ENCODE measurements at regions not wholly inside any gene's neighbourhood (a gene's known extent, or its start where the extent isn't known, plus 50 kb on each side); places are given as distances from the start of the nearest gene placed in this dataset.
"Not testable (repeated sequence)": the region's sequence is repeated elsewhere in the genome, so short reads cannot be mapped to it uniquely, and the experiment has no call there.

DNA sequence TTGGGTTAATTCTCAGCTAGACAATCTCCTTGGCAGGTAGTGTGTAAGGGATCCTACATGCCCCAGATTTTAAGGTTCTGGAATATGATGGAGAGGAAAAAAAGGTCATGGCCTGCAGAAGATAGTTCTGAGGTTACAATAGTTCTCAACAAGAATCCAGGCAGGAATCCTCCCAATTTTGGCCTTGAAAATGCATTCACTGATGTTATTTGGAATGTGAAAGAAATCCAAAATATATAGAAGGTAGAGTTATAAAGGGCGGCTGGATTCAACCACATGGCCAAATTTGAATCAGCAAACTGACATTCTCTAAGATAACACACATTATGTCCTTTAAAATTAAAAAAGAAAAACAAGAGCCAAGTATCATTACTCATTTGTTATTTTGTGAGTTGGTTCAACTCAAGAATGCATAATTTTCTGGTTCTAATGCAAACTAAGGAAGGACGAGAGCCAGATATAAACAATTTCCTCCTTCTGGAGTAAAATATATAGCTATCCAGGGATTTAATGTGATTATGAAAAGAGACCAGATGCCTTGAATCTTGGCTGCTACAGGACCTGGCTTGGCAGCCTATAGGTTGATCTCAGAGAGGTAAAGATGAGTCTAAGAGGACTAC lies 177.0 kb upstream of the G2E3 start:
- no peak for DNase-seq

DNA sequence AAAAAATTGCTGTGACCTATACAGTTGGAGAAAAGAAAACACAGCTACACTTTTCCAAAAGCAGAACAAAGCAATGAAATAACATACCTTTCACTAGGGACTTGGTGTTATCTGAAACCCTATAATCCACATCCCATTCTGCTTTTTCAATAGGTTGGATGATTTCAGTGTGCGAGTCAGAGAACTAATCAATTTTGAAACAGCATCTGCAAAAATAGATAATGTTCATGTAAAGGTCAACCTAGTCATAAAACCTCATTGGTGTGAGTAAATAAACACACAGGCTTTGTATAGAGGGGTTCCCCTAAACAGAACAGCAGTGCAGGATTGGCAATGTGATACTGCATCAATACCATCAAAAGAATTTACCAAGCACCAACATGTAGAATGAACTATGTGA lies 173.0 kb upstream of the G2E3 start:
- no peak for DNase-seq

DNA sequence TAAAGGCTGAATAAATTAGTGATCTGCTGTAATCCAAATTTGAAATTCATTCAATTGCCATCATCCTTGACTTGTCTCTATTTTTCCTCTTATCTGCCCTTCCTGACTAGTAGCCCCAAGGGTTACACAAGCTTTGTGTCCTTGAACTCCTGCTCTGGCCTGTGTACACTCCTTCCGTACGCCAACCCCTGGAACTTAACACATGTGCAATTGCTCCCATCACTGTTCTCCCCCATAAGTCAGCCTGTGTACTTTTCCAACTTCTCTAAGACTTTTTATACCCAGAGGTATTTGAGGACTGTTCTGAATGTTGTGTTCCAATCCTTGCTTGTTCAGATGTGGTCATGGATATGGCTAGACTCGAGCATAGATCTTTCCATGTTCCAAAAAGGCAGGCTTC lies 171.1 kb upstream of the G2E3 start:
- no peak for DNase-seq

DNA sequence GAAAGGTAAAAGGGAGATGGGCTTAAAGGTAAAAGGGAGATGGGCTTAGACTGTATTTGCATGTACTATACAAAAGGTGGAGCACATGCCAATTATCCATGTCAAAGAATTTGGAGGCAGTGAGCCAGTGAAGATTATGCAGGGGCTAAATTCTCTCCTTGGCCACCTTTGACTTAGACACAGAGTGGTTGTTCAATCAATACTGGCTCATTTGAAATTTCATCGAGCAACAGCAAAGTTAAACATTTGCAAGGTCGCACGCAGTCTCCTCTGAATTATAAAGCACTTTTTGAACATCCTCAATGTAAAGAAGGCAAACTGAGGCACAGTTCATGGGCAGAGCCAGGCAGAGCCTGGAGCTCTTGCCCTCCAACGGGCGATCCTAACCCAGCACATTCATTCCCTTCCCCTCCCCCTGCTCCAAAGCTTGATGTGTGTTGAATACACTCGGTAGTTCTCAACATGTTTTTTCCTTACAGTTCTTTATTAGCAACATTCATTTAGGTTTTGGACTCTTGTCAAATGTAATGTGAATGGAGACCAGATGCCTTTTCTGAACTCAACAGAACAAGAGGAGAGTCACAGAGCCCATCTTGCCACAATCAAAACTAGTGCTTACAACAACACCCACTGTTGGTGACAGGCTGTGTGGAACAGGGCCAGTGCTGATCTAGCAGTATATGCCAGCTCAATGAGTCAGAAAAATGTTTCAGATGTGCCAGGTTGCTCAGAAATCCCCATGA lies 169.7 kb upstream of the G2E3 start:
- no peak for DNase-seq

DNA sequence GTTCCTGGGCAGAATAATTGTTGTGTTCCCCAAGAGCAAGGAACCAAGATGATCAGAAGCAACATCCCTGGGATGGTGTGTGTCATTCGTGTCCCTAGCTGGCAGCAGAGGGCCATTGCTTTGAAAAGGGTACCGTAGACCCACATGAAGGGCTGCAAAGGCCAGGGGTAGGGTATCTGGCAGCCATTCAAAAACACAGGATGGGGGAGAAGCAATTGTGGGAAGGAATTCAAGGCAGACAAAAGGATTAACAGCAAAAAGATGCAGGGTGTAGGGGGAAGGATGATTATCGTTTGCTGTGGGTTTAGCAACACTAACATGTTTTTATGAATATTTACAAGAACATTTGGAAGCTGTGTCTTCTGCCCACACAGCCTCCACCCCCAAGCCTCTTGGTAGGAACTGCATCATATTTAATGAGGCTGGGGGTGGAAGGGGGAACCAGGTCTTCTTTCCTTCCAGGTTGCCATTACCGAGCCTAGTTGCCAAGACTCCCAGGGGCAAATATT lies 169.0 kb upstream of the G2E3 start:
- DNase-seq = no peak

DNA sequence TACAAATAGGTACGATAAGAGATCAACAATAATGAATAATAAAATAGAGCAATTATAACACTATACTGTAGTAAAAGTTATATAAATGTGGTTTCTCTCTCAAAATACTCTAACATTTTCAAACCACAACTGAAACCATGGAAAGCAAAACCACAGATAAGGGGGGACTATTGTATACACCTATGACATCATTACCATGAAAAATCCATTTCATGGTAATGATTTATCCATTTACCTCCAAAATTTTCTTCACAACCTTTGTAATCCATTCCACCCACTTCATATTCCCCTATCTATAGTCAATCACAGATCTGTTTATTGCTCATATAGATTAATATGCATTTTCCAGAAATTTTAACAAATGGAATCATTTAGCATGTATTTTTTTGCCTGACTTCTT lies 163.9 kb upstream of the G2E3 start:
- DNase-seq = no peak

DNA sequence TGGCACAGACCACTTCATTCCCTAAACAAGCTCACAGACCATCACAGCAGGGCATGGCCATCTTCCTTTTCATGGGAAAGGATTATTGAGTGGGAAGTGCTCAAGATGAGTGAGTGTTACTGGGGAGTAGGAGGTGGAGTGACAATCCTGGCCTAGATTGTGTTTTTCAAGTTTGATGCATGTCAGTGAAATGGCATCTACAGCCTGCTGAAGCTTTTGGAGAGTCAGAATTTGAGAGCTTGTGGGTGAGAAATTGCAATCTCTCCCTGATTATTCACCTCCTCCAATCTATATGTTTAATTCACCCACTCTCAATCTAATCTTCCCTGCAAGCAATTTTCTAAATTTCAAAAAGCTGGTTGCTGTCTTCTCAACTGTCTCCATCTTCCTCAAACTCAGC lies 156.1 kb upstream of the G2E3 start:
- no peak for DNase-seq

DNA sequence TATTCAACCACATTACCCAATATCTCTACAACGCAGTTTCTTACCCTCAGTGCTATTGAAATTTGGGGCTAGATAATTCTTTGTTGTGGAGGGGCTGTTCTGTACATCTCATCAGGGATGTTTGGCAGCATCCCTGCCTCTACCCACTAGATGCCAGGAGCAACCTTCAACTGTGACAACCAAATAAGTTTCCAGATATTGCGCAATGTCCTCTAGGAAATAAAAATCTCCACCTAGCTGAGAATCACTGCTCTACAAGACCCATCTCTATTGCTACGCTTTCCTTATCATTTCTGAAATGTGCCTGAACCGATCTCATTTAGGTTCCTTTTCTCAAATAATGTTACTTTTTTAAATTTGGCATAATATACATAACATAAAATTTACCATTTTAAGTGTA lies 155.2 kb upstream of the G2E3 start:
- no peak for DNase-seq

DNA sequence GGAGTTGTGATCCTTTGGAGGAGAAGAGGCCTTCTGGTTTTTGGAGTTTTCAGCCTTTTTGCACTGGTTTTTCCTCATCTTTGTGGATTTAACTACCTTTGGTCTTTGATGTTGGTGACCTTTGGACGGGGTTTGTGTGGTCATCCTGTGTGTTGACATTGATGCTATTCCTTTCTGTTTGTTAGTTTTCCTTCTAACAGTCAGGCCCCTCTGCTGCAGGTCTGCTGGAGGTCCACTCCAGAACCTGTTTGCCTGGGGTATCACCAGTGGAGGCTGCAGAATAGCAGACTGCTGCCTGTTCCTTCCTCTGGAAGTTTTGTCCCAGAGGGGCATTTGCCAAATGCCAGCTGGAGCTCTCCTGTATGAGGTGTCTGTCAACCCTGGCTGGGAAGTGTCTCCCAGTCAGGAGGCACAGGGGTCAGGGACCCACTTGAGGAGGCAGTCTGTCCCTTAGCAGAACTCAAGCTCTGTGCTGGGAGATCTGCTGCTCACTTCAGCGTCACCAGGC lies 149.4 kb upstream of the G2E3 start:
- not testable (repeated sequence) for DNase-seq

DNA sequence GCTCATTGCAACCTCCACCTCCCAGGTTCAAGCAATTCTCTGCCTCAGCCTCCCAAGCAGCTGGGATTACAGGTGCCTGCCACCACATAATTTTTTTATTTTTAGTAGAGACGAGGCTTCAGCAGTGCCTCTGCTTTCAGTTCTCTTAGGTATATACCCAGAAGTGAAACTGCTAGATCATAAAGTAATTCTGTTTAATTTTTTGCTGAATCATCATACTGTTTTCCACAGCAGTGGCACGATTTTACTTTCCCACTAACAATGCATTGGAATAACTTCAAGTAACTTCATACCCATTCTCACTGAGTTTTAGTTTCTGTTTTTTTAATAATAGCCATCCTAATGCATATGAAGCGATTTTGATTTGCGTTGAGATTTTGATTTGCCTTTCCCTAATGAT lies 148.0 kb upstream of the G2E3 start:
- no peak for DNase-seq

DNA sequence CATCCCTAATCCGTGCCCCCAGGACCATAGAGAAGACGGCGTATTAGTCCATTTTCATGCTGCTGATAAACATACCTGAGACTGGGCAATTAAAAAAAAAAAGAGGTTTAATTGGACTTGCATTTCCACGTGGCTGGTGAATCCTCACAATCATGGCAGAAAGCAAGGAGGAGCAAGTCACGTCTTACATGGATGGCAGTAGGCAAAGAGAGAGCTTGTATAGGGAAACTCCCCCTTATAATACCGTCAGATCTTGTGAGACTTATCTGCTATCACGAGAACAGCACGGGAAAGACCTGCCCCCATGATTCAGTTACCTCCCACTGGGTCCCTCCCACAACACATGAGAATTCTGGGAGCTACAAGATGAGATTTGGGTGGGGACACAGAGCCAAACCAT lies 145.8 kb upstream of the G2E3 start:
- DNase-seq = not testable (repeated sequence)

DNA sequence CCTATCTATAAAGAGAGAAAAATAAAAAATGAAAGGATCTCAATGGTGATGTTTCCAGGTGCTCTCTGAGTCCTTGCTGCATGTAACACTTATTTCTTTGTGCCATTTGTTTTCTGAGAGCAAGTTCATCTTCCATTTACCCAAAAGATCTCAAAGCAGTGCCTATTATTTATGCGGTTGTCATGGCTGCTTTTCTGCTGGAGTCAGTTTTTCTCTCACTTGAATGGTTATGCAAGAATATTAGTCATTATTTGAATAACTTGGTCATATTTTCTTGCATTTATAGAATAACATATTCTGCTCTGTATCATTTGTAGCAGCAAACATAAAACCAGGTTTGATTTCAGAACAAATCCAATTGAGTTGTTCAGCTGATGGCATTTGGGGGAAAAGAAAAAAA lies 141.8 kb upstream of the G2E3 start:
- no peak for DNase-seq

DNA sequence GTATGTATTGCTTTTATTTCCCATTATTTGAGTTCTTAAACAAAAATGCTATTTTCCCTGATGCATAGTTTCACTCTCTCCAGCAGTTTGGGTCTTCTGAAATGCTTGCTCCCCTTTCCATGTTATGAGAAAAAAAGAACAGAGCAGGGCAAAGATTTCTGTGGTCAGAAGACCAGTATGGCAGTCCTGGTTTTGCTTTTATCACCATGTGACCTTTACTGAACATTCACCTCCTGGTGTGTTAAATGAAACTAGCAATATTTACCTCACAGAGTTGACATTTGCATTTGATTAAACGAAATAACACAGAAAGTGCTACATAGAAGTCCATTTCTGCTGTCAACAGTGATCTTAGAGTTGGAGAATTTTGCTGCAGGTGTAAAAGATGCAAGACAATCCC lies 141.0 kb upstream of the G2E3 start:
- DNase-seq = no peak

DNA sequence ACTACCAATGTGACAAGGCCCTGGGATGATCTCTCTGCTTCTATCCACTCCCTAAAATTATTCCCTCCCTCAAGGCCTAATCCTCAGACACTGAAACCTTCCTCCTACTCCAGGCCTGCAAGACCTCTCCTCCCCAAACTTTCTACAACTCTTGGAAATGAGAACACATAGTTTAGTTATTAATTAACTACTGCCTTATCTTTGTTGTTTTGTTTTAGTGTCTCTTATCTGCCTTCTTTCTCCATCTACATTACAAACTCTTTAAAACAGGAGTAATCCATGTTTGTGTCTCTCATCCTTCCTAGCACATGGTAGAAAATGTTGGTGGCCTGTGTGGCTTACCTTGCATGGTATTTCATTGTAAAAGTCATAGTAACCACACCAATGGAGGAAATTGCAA lies 139.9 kb upstream of the G2E3 start:
- DNase-seq = no peak

DNA sequence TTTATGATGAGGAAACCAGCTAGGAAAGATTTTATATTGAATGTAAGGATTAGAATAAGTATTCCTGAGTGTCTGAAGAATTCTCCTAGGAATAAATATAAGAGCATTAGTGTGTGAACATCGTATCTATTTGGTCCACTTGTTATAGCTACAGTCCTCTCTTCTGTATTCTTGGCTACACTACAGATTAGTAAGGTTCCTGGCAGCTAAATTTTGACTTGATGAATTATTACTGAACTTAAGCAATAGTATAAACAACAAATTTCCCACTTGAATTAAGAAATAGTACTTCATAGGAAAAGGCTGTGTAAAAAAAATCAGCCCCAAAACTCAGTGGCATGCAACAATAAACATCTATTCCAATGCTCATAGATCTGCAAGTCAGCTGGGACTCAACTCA lies 138.4 kb upstream of the G2E3 start:
- DNase-seq = no peak

DNA sequence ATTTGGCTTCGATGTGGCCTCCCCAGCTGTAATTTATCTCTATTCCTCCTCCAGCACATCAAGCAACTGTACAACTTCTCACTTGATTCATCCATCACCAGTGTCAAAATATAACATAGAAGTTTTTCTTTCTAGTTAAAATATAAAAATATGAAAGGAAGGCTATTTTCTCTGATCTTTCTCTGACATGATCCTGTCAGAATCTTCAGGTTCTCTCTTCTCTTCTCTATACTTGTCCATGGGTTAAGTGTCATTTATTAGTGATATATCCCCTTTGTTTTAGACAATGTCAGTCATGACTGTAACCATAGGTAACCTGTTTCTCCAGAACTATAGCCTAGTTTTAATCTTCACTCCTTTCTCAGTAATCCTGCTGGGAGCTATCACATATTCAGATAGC lies 132.5 kb upstream of the G2E3 start:
- DNase-seq = no peak

DNA sequence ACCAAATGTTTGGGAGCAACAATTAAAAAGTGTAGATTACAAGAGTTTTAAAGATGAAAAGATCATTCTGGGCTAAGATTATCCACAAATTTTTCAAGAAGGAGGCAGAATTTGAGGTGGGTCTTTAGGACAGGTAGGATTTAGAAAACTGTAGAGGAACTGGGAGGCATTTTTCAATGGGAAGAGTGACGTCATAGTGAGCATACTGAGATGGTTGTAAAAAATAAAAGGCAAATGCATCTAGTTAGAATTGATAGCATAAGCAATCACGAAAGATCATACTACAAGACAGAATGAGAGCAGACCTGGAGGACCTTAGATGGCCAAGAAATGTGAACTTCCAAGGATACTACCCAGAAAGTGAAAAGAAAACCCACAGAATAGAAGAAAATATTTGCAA lies 131.6 kb upstream of the G2E3 start:
- no peak for DNase-seq

DNA sequence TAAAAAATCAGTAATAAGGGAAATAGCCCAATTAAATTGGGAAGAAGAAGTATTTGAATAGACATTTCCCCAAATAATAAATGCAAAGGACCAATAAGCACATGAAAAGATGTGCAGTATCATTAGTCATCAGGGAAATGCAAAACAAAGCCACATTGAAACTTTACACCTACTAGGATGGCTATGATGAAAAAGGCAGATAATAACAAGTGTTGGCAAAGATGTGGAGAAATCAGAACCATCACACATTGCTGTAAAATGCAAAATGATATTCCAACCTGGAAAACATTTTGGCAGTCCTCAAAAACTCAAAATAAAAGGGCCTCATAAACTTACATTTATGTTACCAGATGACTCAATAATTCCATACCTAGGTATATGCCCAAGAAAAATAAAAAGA lies 131.1 kb upstream of the G2E3 start:
- no peak for DNase-seq

DNA sequence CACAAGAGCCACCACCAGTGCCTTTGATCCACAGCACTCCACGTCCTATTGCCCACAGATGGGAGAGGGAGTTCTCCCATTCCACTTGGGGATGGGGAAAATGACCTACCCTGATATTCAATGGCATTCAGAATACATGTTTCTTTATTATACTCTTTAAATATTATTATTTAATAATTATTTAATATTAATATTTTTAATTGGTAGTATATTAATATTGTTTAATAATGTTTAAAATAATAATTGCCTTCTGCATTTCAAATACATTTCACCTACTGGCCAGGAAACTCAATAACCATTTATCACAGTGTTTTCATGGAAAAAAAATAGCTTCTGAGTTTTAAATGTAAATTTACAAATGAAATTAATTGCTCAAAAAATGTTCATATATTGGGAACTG lies 127.4 kb upstream of the G2E3 start:
- no peak for DNase-seq

DNA sequence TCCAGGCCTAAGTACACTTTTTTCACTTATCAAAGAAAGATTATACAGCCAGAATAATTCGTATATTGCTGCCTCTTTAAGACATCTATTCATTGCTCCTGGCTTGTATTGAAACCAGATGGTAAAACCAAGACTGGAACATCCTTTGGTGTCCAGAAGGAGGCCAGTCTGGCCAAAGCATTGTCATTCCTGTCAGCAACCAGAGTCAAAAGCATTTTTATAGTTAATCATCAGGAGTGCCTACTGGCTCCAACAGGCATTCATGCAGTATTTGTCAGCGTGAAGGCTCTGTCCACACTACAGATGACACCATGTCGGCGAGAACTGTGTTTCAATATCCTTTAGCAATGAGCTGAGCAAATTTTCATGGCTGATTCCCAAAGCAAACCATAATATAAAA lies 118.0 kb upstream of the G2E3 start:
- no peak for DNase-seq

DNA sequence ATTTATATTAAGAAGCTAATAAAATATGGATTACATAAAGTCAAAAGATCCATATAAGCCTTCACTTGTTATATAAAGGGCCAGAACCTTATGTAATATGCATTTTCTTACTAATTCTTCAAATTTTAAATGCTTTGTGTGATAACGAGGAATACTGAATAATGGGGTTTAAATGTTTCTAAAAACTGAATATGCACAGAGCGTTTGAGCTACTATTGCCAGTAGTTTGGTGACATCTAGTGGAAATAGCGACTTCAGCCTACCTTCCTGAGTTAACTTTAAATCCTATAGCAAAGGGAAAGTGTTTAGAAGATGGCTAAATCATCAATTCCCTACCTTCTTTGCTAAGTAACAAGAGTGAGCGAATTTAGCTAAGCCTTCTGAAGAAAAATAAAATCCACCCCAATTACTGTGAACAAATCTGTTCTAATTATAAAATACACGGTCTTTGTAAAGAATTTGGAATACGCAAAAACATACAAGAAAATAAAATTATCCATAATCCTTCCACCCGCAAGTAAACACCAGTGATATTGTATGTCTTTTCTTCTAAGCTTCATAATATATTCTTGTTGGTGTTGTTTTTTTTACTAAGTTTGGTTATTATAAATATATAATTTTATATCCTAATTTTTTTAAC lies 115.5 kb upstream of the G2E3 start:
- DNase-seq = peak; percentile 35 to 44

DNA sequence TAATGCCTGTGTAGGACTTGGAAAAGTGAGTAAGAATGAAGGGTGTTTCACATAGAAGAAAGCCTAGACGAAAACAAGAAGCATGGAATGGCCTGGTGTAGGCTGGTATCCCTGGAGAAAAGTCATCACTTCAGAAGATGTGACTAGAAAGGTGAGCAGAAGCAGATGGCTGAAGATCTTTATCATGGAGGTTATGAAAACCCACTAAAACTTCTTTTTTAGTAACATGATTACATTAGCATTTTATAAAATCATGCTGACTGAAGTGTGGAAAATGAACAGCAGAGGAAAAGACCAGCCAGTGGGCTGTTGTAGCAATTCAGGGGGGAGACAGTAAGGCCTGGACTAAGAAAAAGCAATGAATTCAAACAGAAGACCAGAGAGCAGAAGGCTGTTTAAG lies 114.5 kb upstream of the G2E3 start:
- no peak for DNase-seq

DNA sequence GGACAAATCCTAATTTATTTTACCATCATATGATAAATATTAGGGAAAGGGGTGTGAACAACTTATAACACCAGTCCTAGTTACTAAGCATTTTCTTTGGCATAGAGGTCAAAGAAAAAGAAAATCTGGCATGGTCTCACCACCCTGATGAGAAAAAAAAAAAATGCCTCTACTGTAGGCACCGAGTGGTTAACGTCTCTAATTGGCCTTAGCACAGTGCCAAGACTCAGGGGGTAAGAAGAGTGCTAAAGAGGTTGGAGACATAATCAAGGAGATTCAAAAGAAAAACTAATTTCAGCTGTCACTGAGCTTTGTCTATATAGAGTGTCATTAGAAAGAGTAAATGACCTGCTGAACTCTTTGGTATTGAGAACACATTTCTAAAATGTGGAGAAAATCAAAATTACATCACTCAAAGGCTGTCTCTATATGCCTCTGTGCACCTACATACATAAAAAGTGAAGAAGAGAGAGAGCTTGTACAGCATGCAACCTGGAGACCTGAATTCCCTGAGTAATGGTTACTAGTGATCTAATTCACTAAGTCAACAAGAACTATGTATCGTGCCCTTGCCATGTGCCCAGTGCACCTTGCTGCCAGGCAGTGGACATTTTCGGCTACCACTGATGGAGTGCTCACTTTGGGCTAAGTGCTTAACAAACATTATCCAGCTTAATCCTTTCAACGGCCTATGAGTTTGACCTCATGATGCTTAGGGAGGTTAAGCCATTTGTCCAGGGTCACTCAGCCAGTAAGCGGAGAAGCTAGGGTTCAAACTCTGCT lies 113.8 kb upstream of the G2E3 start:
- peak; percentile 43 to 55 for DNase-seq

Measured in SHP77 (cell line).